ENCODE measurements at regions not wholly inside any gene's neighbourhood (a gene's known extent, or its start where the extent isn't known, plus 50 kb on each side); places are given as distances from the start of the nearest gene placed in this dataset.
"Not testable (repeated sequence)": the region's sequence is repeated elsewhere in the genome, so short reads cannot be mapped to it uniquely, and the experiment has no call there.

DNA sequence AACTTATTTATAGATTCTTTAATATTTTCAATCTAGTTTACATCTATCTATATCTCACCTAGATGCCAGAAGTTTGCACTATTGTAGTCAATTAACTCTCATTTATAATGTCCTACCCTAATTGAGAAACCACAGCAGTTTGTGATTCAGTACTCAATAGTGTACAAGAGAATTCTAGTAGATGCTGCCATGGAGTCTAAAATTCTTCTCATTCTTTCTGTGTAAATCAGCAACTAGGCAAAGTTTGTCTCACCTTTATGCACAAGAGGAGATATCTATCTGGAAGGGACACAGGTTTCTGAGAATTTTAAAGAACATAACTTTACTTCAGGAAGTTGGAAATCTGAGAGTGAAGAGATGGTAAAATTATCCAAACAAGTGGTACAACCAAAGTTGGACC, 173.0 kb upstream of the FBXL7 start:
- DNase-seq = no peak

DNA sequence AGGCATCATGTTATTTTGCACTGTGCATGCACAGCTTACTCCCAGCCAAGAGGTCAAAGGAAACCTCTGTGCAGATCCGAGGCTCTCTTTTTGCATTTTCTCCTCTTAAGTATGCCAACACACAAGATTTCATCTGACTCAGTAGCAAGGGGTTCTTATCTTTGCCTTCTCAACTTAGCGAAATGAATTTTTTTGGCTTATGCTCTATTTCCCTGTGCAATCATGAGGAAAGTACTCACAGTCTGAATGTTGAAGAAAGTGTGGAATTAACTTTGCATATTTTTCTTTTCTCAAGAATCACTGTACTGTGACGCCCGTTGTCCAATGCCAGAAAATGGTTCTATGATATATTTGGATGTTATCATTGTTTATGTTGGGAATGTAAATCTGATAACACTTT, 173.5 kb upstream of the FBXL7 start:
- DNase-seq = no peak

DNA sequence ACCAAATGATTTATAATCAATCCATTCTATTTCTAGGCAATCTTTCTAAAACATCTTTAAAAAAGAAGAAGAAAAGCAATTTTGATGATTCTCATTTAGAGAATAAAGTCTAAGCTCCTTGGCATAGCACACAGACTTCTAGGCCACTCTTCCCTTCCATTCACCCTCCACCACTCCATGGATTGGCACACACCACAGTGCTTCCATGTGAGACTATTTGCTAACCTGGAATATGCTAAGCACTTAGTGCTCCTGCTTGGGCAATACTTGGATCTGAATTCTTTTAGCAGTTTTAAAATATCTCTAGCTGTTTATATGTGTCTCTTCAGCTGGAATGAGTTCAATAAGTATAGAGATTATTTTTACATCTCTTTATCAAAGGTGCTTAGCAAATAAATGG, 177.6 kb upstream of the FBXL7 start:
- no peak for DNase-seq

DNA sequence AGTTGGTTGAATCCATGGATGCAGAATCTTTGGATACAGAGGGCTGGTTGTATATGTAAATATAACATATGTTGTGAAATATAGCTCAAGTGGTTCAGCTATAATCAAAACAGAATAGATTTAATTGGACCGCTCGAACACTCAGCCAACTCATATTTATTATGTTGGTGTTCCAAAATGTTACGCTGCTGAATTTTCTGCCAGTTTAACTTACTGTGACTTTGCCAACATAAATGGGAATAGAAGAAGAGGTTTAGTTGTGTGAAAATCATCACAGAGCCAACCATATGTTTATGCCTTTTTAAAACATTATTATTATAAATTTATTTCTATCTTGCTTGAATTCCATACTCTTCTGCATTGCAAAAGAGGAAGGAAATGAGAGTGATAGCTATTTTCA, 178.2 kb upstream of the FBXL7 start:
- DNase-seq = no peak

DNA sequence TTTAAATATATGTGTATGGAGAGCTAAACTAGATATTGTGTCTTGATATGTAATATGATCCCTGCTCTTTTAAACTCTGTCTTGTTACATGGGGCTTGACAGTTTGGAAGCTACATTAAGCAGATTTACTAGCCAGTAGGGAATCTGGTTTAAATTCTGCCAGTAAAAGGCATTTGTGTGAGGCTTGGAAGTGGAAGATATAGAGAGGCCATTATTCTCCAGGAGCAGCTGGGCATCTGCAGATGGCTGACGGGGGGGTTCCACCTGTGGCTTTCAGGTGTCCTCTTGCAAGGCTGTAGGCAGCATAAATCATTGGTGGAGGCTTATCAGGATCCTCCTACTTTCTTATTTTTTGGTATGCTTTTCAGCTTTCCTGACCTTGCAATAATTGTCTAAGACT, 179.1 kb upstream of the FBXL7 start:
- no peak for DNase-seq

DNA sequence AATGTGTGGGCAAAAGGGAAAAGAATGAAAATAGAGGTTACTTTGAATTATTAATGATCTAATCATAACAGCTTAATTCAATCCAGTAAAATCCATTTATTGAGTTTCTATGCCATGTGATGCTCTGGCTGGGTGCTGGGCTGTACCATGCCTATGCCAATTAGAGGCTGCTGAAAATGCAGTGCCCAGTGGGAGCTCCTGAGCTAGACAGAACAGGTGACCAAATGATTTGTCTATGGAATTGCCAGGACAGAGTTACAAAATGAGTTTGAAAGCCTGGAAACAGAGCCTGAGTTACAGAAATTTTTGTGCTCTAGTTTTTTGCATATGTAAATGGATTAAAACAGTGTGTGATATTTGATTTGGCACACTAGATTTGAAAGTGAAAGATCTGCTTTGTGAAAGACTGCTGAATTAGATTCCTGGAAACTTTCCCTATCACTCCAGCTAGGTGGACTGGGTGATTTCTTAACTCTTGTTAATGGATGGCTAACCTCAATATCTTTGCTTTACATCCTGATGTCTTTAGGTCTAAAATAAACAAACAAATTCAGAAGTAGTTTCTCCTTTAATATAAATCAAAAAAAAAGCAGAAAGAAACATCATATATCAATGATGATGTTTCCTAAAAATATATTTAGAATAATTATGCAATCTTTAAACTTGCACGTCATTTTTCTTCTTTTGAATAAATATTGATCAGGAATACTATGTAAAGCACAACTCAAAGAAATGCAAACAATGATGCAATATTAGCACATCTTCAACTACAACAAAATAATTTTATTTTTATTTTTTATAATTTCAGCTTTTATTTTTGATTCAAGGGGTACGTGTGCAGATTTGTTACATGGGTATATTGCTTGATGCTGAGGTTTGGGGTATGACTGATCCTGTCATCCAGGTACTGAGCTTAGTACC, 194.8 kb upstream of the FBXL7 start:
- no peak for DNase-seq

GRCh38 chr5:15304066-15304731, 195.8 kb upstream of the FBXL7 start:
- no peak for DNase-seq

DNA sequence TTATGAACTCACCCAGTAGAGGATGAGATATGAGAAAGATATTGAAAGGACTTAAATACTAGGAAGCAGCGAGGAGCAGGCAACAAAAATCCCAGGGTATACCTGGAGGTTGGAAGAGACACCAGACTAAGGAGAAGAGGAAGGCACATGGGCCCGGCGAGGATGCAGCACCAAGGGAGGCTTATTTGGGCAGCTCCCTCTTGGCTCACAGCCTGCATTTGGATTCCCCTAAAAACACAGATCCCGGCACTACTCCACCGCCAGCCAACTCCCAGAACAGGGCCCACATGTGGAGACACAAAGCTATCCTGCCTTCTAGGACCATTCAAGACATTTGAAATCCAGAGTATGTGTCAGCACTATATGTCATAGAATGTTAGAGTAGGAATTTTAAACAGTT, 199.8 kb upstream of the FBXL7 start:
- no peak for DNase-seq

GRCh38 chr5:15290953-15291352, 209.0 kb upstream of the FBXL7 start:
- DNase-seq = no peak

- DNase-seq = no peak
These were observed 213.3 kb upstream of the FBXL7 start for GRCh38 chr5:15286650-15287049.

DNA sequence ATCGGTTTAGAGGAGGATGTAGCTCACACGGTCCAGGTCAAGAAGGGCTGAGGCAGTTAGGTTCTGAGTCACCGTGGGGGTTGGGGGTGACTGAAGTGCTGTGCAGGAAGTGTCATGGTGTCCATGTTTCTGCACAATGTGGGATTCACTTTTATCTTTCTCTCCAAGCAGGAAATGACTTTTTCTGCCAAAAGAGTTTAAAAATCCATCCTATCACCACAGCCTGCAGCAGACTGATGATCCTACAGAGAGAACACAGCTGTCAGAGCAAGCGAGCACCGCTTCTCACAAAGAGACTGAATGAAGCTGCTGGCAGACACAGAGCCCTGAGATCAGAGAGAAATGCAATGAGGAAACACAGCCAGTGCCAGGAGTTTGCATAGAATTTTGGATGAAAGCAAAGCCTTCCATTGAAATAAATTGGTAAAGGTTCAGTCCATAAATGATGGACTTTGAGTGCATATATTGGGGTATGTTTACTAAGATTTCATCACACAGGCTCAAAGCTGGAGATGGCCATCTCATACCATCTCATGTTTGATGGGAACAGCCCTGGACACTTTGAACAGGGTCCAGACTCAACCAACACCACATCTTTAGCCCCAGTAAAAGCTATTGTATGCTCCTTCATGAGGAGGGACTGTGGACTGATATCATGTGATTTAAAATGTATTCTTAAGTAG, 213.9 kb upstream of the FBXL7 start:
- no peak for DNase-seq

GRCh38 chr5:15284706-15285105, 215.3 kb upstream of the FBXL7 start:
- DNase-seq = no peak

- DNase-seq = no peak
These were observed 216.9 kb upstream of the FBXL7 start for GRCh38 chr5:15283076-15283475.

DNA sequence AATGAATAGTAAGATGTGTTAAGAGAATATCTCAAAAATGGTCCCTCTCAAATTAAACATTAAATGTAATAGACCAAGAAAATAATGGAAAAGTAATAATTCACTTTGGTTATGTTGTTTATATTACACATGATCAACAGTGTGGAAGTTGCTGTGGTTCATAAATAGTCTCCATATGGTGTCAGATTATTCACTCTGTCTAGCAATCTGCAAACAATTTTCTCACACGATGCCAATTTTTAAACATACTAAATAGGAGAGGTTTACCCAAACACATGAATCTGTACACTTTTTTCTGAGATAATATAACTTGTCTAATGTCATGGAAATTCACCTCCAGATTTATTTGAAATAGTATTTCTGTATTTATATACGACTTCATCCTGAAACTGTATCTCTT, 217.4 kb upstream of the FBXL7 start:
- DNase-seq = no peak

DNA sequence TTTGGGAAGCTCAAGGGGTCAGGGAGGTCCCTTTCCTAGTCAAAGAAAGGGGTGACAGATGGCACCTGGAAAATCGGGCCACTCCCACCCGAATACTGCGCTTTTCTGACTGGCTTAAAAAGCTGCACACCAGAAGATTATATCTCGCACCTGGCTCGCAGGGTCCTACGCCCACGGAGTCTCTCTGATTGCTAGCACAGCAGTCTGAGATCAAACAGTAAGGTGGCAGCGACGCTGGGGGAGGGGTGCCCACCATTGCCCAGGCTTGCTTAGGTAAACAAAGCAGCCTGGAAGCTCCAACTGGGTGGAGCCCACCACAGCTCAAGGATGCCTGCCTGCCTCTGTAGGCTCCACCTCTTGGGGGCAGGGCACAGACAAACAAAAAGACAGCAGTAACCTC, 228.4 kb upstream of the FBXL7 start:
- not testable (repeated sequence) for DNase-seq

GRCh38 chr5:15267966-15268365, 232.0 kb upstream of the FBXL7 start:
- no peak for DNase-seq

DNA sequence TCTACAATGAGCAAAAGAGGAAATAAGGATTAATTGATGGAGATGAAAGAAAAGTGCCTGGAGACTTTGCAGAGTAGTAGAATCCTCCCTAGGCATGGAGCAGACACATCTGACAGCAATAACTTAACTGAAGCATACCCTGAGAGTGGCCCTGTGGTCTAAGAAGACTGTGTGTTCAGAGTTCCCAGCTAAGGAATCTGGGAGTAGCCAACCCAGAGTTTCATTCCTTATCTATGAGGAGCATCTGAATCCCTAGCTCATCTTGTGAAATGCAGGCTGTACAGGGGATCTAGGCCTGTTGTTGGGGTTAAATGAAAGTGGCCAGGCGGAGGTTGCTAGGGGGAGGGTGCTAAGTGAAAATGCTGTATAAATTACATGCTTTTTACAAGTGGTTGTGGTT, 233.1 kb upstream of the FBXL7 start:
- no peak for DNase-seq

DNA sequence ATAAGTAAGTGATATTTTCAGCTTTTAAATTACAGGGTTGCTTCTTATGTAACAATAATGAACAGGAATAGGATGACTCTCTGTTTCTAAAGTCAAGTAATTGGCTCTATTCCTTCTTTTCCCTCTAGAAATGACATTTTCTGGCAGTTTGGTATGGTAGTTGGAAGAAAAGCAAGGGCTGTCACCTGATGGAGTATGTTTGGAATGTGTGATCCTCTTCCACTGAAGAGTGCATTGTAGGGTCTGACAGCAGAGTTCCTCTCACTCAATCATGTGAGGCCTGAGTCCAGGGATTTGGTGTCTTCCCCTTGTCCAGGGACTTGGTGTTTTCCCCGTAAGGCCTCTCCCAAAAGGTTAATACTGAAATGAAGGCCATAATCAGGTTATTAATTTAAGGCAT, 233.8 kb upstream of the FBXL7 start:
- no peak for DNase-seq

GRCh38 chr5:15263942-15264341, 236.0 kb upstream of the FBXL7 start:
- DNase-seq = no peak

DNA sequence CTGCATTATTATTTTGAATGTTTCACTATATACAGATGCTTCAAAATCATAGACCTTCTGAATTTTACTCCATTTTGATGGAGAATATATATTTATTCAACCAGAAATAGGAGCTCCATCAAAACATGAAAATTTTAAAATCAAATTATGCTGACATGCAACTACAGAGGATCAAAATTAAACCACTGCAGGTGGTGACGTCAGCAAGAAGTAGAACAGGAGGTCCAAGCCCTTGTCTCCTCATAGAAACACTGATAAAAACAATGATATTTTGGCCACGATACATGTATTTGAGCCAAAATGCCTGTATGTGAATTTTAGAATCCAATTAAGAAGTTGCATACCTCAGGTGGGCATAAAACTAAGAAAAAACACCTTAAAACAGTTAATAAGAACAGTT, 236.6 kb upstream of the FBXL7 start:
- no peak for DNase-seq

- DNase-seq = no peak
These were observed 238.5 kb upstream of the FBXL7 start for GRCh38 chr5:15261269-15261995.

DNA sequence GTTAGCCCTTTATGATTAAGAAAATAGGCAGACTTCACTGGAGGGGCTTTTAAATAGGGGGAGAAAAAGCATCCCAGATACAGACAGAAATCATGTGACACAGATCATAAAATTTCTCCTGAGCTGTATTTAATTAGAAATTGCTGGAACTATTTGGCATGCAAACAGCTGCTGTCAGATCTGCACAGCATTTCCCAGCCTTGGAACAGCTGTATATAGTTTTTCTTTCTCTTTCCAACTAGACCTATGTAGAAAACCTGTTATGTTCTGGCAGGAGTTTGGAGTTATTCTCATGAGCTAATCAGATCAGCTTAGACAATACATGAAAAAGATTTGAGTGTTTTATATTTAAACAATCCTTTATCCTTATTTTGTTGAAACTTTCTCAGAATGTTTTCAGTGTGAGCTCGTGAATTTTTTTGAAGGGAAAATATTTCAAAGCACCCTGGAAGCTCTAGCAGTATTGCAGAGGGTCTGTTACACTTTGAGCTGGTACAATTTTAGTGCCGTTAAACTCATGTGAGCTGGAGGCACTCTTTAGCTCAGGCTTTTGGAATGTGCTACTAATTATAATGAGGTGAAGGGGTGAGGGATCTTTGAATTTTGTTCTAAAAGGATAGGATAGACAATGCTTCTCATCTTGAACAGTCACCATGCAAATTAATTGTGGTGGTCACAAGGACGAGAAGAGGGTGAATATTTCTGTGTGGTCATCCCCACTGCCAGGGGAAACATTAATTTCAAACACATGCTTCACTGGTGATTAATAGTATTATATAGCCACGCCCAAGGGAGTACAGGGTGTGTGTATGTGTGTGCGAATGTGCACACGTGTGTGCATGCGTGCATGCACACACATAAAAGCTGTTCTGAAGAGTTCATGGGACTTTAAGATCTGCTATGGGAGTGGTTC, 239.4 kb upstream of the FBXL7 start:
- DNase-seq = no peak

Data from COR-L47 (cell line).